ENCODE measurements at regions not wholly inside any gene's neighbourhood (a gene's known extent, or its start where the extent isn't known, plus 50 kb on each side); places are given as distances from the start of the nearest gene placed in this dataset.

GRCh38 chr12:105942281-105942680, 196.5 kb downstream of the NUAK1 start:
- DNase-seq (ENCODE audit: low read depth in 2 of 2), result no peak
- no peak for TF ChIP-seq CTCF (IDR thresholded peaks at IDR 0.05; ENCODE audit: low read depth, low read length)
- no peak overlapping the region for H3K4me3 ChIP-seq (replicated peaks in 1 of 2; ENCODE audit: low read depth in 2 of 2, low read length in 2 of 2)

GRCh38 chr12:105943525-105943924, 195.2 kb downstream of the NUAK1 start:
- no peak overlapping the region for H3K4me3 ChIP-seq (replicated peaks in 1 of 2; ENCODE audit: low read depth in 2 of 2, low read length in 2 of 2)
- no peak for DNase-seq (ENCODE audit: low read depth in 2 of 2)
- TF ChIP-seq CTCF (IDR thresholded peaks at IDR 0.05; ENCODE audit: low read depth, low read length), result no peak

- no peak for TF ChIP-seq CTCF (IDR thresholded peaks at IDR 0.05; ENCODE audit: low read depth, low read length)
- no peak overlapping the region for H3K4me3 ChIP-seq (replicated peaks in 1 of 2; ENCODE audit: low read depth in 2 of 2, low read length in 2 of 2)
- no peak for DNase-seq (ENCODE audit: low read depth in 2 of 2)
Observed at GRCh38 chr12:105944628-105945027, 194.1 kb downstream of the NUAK1 start.

- H3K4me3 ChIP-seq (replicated peaks in 1 of 2; ENCODE audit: low read depth in 2 of 2, low read length in 2 of 2), result no peak overlapping the region
- no peak for TF ChIP-seq CTCF (IDR thresholded peaks at IDR 0.05; ENCODE audit: low read depth, low read length)
- DNase-seq (ENCODE audit: low read depth in 2 of 2), result no peak
Observed at GRCh38 chr12:105945880-105946279, 192.9 kb downstream of the NUAK1 start.

GRCh38 chr12:105946493-105946901, 192.3 kb downstream of the NUAK1 start:
- TF ChIP-seq CTCF (IDR thresholded peaks at IDR 0.05; ENCODE audit: low read depth, low read length), result no peak
- peak in 1 of 2 donors; percentile 74 for DNase-seq (ENCODE audit: low read depth in 2 of 2)
- H3K4me3 ChIP-seq (replicated peaks in 1 of 2; ENCODE audit: low read depth in 2 of 2, low read length in 2 of 2), result no peak overlapping the region

GRCh38 chr12:105947906-105948305, 190.8 kb downstream of the NUAK1 start:
- no peak overlapping the region for H3K4me3 ChIP-seq (replicated peaks in 1 of 2; ENCODE audit: low read depth in 2 of 2, low read length in 2 of 2)
- DNase-seq (ENCODE audit: low read depth in 2 of 2), result no peak
- no peak for TF ChIP-seq CTCF (IDR thresholded peaks at IDR 0.05; ENCODE audit: low read depth, low read length)

GRCh38 chr12:105948331-105948730, 190.4 kb downstream of the NUAK1 start:
- peak; percentile 31 to 50 for DNase-seq (ENCODE audit: low read depth in 2 of 2)
- H3K4me3 ChIP-seq (replicated peaks in 1 of 2; ENCODE audit: low read depth in 2 of 2, low read length in 2 of 2), result no peak overlapping the region
- TF ChIP-seq CTCF (IDR thresholded peaks at IDR 0.05; ENCODE audit: low read depth, low read length), result no peak
